Myocyte (in vitro differentiated cells): ENCODE measurements at regions not wholly inside any gene's neighbourhood (a gene's known extent, or its start where the extent isn't known, plus 50 kb on each side); places are given as distances from the start of the nearest gene placed in this dataset.
"Not testable (repeated sequence)": the region's sequence is repeated elsewhere in the genome, so short reads cannot be mapped to it uniquely, and the experiment has no call there.

ENCODE experiments used
- DNase-seq: peaks from one replicate; pipeline ENCODE4 v3.0.0-alpha.2; 2012; ENCODE audit warnings: low read depth

DNA sequence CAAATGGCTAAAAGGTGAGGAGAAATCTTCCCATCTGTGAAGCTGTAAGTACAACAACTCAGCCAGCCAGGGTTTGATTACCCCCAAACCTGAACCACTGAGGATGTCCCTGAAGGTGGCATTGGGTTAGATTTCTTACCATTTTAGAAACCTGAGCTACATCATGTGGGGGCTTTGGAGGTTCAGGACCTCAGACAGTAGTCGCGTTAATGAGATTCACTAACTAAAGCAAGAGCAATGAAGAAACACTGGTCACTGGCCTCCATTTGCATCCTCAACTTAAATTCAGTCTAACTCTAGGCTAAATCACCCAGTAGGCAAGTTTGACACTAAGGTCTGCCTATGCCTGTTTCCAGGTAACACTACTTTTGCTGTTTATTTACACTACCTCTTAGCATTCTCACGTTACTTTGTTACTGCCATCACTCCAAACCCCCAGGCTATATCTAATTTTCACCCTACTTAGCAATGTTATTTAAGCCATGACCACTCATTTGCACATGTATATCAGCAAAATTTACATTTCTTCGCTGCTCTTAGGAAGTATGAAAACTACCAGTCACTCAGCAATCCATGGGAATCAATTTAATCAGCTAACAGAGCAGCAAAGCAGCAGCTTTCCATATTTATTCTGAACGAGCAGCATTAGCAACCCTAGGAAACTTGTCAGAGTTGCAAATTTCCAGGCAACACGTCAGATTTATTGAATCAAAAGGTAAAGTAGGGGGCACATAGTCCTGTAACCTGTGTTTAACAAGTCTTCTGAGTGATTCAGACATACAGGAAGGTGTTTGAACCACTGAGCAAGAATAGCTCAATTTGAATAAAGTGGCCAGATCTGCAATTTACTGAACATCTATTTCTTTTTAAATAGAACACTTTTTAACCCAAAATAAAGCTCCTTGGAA lies 788.4 kb upstream of the SORCS1 start:
- DNase-seq = no peak

GRCh38 chr10:107950411-107951062 lies 786.0 kb upstream of the SORCS1 start:
- not testable (repeated sequence) for DNase-seq

DNA sequence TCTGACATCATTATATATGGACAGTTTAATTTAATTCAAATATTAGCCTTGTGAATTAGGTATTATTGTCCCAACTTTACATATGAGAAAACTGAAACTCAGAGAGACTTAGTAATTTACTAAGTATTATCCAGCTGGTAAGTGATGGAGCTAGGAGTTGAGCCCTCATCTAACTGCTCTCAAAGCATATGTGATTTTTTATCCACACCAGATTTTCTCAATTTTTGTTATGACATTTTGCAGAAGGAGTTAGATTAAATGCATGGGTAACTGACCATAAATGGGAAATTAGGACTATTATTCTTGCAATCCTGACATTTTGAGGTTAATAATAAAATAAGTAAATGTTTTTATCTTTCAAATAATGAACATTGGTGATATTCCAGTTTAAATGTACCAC lies 778.3 kb upstream of the SORCS1 start:
- no peak for DNase-seq

DNA sequence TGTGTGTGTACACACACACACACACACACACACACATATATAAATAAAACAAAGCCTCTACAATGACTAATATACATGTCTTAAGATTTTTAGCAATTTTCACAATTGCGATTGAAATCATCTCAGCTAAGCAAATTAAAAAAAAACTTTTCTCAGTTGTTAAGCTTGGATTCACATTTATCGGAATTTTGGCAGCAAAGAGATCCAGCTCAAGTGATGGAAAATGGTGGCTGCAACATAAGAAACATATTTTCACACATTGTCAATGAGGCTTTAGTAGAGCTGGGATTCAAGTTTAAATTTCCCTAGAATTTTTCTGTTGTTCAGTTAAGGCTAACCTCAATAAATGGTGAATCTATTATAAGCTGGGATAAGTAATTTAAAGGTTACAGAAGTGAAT lies 768.6 kb upstream of the SORCS1 start:
- DNase-seq = no peak

DNA sequence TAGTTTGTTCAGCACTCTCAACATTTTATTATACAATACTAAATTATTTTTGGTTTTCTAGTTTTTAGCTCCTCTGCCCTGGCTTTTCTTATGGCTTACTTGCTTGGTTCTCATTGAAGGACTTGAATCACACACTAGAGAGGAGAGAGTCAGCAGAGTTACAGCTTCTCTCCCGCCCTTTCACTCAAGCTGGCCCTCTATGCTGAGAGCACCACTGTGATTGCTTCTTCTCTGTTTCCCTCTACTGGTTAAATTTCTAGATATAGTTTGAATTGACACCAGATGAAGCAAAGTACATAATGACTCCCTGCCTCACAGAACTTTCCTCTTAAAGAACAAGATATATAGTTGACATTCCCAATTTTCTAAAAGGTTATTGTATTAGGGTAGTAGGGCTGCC lies 767.3 kb upstream of the SORCS1 start:
- no peak for DNase-seq

GRCh38 chr10:107930037-107930436 lies 765.5 kb upstream of the SORCS1 start:
- DNase-seq = no peak

DNA sequence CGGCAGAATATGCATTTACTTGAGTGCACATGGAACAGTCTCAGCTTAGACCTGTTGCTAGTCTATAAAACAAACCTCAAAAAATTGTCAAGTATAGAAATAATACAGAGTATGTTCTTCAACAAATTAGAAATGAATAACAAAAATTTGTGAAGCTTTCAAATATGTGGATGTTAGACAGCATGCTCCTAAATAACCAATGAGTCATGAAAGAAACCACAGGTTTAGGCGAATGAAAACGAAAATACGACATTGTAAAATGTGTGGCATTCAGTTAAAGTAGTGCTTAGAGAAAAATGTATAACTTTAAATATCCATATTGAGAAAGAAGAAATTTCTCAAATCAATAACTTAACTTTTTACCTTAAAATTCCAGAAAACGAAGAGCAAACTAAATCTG lies 760.0 kb upstream of the SORCS1 start:
- no peak for DNase-seq

DNA sequence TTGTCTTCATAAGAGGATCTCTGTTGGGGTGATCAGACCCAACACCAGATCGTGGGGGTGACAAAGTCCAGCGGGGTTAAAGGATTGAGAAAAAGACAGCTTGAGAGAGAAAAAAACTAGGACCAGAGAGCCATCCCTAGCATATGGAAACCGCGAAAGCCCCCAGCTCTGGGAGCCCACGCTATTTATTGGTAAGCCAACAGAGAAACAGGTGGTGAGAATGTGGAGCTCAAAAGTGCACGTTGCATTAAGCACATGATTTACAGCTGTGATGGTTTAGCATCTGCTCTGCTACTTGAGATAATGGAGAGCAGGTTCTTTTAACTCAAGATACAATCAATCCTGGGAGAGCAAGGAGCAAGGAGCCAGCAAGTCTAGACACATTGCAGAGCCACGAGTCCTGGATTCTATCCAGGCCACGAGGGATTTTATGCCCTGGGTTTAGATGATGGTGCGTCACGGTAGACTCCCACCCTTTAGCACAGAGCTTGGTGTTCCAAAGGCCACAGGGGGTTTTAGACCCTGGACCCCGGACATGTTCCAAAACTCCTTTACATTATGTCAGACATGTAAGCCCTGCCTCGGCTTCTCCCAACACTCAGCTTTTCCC lies 755.2 kb upstream of the SORCS1 start:
- no peak for DNase-seq

GRCh38 chr10:107918171-107918570 lies 753.7 kb upstream of the SORCS1 start:
- DNase-seq = no peak

DNA sequence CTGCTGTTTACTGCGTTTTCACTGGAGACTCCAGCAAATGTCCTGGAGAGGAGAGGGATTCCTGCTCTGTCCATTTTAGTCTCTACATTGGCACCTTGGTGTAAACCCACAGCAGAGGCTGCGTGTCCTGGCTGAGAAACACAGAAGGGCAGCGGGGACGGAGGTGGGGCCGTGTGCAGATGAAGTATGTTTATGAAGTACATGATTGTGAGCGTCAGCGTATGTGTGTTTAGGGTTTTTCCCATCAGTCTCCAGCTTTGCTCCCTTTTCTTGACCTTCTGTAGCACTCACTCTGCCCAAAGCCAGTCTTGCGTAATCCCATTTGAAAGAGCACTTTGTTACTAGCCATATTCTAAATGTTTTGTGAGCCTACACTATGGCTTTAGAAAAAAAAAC lies 750.7 kb upstream of the SORCS1 start:
- no peak for DNase-seq

GRCh38 chr10:107914450-107915214 lies 750.1 kb upstream of the SORCS1 start:
- DNase-seq = no peak

GRCh38 chr10:107913317-107914294 lies 749.1 kb upstream of the SORCS1 start:
- no peak for DNase-seq

DNA sequence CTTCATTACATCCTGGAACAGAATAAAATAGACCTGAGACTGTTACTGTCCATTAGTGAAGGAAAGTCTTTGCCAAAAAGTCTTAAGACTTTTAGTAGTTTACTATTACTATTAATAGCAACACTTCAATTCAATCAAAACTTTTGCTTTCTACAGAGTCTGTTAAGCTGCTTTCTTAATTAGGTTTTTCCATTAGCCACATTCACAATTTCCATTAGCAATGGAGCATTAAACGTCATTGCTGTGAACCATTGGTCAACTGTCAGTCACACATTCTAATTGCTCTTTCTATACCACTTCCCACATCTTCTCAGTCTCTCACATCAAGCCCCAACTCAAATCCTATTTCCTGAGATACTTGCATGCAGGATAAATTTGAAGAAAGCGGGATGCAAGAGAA lies 736.6 kb upstream of the SORCS1 start:
- DNase-seq = no peak

DNA sequence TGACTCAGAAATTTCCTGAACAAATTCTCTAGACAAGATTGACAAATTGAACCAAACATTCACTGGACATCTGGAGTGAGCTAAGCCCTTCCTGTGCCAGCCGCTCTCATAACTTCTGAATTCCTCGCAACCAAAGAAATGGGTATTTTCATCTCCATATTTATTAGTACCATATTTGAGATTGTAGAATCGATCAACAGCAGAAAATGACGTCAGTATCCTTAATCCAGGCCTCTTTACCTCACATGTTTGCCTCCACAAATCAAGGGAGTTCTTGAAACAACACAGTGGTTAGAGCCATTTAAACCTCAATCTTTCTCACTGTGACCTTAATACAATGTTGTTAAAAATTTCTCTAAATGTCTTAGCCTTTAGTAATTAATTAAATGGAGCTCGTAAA lies 735.6 kb upstream of the SORCS1 start:
- no peak for DNase-seq

DNA sequence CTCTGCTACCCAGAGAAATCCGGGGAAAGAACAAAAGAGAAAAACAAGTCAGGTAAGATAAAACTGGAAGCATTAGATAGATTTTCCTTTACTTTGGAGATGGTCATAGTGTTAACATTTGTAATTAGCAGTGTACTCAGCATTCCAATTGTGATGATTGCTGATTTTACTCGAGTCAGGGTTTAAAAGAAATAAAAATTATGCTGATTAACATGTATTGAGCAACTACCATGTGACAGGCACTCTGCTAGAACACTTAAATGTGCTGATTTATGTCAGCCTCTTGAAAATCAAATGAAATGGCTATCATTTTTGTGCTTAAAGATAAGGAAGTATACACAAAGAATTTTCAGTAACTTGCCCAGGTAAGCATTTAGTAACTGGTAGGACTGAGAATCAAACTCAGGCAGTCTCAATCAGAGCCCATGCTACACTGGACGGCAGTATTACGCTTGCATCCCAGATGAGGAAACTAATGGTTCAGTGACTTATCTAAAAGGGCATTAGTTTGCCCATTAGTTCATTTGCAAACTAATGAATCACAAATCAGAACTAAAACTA lies 735.1 kb upstream of the SORCS1 start:
- DNase-seq = no peak

DNA sequence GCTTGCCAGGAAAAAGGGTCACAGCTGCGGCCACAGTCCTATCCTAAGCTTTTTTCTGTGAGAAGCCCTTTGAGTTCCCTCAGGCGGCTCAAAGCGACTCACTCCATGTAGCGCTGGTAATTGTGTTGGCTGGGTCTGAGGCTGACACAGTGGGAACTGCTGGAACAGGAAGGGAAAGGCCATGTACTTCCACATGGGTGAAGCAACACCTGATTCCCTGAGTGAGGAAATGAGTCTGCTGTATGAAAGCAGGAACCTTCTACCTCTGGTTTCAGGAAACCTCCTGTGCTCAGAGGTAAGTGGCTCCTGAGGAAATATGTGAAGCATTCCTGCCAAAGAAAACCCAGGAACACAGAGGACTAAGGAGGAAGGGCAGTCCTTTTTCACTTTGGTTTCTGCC lies 734.6 kb upstream of the SORCS1 start:
- DNase-seq = no peak

- DNase-seq = no peak
Observed at GRCh38 chr10:107898392-107898791, 733.9 kb upstream of the SORCS1 start.

DNA sequence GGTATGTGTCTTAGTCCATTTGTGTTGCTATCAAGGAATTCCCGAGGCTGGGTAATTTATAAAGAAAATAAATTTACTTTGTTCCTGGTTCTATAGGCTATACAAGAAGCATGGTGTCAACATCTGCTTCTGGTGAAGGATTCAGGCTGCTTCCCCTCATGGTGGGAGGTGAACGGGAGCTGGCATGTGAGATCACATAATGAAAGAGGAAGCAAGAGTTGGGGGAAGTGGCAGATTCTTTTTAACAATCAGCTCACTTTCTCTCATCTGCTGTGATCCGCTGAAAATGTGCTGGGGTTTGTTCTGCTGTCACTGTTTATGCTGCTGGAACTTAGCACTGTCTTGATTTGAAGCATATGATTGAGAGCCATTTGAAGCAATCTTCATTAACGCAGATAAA lies 730.0 kb upstream of the SORCS1 start:
- no peak for DNase-seq

DNA sequence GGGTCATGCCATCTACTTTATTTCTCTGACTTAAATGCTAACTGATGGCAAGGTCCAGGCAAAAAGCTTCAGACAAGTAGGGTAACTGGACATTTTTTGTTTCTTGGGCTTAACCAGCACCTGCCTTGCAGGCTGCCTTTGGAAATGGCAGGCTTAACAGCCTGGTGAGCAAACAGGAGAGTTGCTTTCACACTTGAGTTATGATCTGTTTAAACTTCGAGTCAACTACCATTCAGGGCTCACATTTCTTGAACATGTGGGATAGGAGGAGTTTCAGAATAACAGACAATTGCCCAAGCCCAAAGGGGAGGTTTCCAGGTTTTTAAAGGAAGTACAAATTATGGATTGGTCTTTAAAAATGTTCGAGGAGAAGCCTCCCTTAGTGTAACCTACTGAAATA lies 724.6 kb upstream of the SORCS1 start:
- DNase-seq = no peak

- no peak for DNase-seq
Observed at GRCh38 chr10:107880185-107880584, 715.7 kb upstream of the SORCS1 start.
